ENCODE measurements at regions not wholly inside any gene's neighbourhood (a gene's known extent, or its start where the extent isn't known, plus 50 kb on each side); places are given as distances from the start of the nearest gene placed in this dataset.

DNA sequence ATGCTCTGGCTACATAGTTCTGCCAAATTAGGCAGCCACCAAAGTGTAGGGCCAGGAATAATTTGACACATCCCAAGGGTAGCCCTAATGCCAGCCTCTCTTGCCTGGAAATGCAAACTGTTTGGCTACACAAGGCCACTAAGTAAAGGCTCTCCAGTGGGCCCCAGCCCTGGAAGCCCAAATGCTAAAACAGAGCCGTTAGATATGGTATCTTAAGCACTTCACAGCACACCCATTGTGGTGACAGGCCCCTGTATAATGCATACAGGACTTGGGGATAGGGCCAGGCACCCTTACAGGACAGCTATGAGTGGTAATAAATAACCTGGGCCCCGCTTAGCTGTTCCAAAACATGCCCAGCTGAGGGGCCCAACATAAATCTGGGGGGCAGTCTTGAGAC lies 623.9 kb downstream of the BCOR start:
- Histone ChIP-seq H3K4me3 (no peak overlapping the region), H3K27ac (peak overlapping the region in 1 of 4 donors; percentile 13), H3K9me3 (no peaks in the 10 kb centered on the region), H3K27me3 (no peaks in the 10 kb centered on the region), H3K4me1 (peaks cover 0 to 26% (median 5%) of the 10 kb centered on the region in 3 donors), H3K36me3 (no peaks in the 10 kb centered on the region)
- no peak for TF ChIP-seq POLR2A (IDR thresholded peaks at IDR 0.05)
- TF ChIP-seq, protein P1, sequence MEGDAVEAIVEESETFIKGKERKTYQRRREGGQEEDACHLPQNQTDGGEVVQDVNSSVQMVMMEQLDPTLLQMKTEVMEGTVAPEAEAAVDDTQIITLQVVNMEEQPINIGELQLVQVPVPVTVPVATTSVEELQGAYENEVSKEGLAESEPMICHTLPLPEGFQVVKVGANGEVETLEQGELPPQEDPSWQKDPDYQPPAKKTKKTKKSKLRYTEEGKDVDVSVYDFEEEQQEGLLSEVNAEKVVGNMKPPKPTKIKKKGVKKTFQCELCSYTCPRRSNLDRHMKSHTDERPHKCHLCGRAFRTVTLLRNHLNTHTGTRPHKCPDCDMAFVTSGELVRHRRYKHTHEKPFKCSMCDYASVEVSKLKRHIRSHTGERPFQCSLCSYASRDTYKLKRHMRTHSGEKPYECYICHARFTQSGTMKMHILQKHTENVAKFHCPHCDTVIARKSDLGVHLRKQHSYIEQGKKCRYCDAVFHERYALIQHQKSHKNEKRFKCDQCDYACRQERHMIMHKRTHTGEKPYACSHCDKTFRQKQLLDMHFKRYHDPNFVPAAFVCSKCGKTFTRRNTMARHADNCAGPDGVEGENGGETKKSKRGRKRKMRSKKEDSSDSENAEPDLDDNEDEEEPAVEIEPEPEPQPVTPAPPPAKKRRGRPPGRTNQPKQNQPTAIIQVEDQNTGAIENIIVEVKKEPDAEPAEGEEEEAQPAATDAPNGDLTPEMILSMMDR (IDR thresholded peaks at IDR 0.05): no peak
- intact Hi-C loops (cut with DNase I): no loop called here
- no peak for DNase-seq
- WGBS, 2 donors: 89% methylated on average over 1 of the region's 2 CpGs; no CpG with 5 or more reads in 1 of the 2 donors

DNA sequence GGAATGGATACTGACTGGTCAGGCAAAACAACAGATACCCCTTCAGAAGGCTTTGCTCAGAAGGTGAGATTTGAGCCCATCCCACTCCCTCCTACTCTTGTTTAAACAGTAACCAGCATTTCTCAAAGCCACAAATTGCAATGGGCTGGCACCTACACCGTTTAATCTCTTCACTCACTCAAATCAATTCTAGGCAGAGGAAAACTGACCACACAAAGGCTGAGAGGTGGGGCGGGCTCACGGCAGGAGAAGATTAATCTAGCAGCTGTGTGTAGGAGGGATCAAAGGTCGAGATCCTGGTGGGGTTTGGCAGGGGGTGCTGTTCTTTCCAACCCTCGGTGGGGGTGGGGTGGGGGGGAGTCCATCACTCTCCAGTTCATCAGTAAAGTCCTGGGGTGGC lies 622.4 kb downstream of the BCOR start:
- Histone ChIP-seq H3K4me1 (peaks cover 0 to 29% (median 5%) of the 10 kb centered on the region in 3 donors), H3K27ac (no peak overlapping the region), H3K4me3 (no peak overlapping the region), H3K9me3 (no peaks in the 10 kb centered on the region), H3K27me3 (no peaks in the 10 kb centered on the region), H3K36me3 (no peaks in the 10 kb centered on the region)
- no peak for DNase-seq
- intact Hi-C loops (cut with DNase I): no loop called here
- TF ChIP-seq, protein P1 (IDR thresholded peaks at IDR 0.05): no peak
- no peak for TF ChIP-seq POLR2A (IDR thresholded peaks at IDR 0.05)
- WGBS, 2 donors: 33 to 41% methylated on average over 1 to 5 of the region's 5 CpGs

DNA sequence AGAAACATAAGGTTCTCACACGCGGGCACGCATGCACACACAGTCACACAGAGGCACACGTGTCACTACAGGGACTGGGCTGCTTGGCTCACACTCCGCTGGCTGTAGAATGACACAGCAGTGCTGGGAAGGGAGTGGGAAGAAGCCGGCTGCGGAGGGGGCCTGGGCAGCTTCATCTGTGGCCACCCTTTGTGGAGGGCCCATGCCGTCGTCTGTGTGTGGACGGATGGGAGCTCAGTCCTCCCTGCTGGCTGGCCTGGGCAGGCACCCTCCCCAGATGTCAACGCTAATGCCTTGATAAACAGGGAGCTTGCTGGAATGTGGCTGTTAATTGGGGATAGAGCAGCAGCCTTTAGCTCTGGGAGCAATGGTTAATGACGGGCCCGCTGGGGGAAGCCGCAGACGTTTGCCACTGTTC lies 621.1 kb downstream of the BCOR start:
- TF ChIP-seq POLR2A (IDR thresholded peaks at IDR 0.05): no peak
- TF ChIP-seq, protein P1 (IDR thresholded peaks at IDR 0.05): no peak
- H3K27me3 ChIP-seq: no peaks in the 10 kb centered on the region
- H3K27ac ChIP-seq: peak overlapping the region in 2 of 4 donors; percentile 55 to 67
- WGBS, 2 donors: 80 to 90% methylated on average over 8 to 9 of the region's 15 CpGs
- H3K4me3 ChIP-seq: no peak overlapping the region
- intact Hi-C loops (cut with DNase I): no loop called here
- peaks cover 0 to 25% (median 5%) of the 10 kb centered on the region in 3 donors for H3K4me1 ChIP-seq
- DNase-seq: no peak
- H3K9me3 ChIP-seq: no peaks in the 10 kb centered on the region
- no peaks in the 10 kb centered on the region for H3K36me3 ChIP-seq

DNA sequence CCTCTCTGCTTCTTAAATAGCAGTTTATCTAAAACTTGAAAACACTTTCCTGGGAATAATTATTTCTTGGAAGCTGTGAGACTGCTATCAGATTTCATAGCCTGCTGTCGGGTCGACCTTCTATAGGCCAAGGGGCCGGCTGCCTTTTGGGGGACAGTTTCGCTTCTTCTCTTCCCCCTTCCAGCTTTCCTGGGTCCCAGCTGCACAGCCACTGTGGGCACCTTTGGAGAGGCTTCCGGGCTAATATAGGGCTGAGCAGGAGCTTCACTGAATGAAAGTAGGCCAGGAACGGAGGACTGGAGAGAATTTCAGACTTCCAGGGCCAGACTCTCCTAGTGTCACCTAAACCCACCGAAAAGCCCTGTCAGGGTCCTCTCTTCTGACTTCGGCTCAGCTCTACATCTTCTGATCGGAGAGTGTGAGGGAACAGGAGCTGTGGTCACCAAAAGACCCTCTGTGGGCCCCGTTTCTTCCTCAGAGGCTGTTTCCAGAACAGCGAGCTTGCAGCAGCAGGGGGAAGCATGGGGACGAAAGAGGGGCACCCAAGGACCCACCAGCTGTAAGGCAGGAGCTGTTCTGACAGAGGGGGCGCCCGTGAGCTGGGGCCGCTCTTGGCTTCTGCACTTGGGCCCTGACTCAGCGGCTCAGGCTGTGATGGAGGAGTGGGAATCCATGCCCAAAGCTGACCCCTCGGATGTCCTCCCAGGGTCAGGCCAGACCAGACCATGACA lies 620.6 kb downstream of the BCOR start:
- no peak for DNase-seq
- no peaks in the 10 kb centered on the region for H3K27me3 ChIP-seq

DNA sequence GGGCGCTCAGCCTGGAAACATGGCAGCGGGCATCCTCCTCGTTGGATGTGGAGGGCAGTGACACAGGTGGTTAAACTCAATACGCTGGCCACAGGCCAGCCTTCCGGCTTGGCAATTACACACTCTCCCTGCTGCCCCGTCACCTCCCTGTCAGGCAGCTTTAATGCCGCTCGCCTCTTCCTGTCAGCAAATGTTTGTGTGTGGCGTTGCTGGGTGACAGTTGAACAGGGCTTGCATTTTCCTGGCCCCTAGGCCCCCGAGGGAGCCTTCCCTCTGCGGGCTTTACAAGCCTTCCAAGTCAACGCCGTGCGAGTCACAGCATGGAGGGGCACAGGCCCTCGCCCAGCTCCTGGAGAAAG lies 620.0 kb downstream of the BCOR start:
- DNase-seq: no peak
- TF ChIP-seq, protein P1 (IDR thresholded peaks at IDR 0.05): no peak
- 30% methylated on average over 2 of the region's 15 CpGs; no CpG with 5 or more reads in 1 of the 2 donors for WGBS, 2 donors

More for the DNA sequence above, 620.6 kb downstream of the BCOR start:
- Histone ChIP-seq H3K27ac (peak overlapping the region in 2 of 4 donors; percentile 55 to 67), H3K4me1 (peaks cover 0 to 24% (median 5%) of the 10 kb centered on the region in 3 donors), H3K36me3 (no peaks in the 10 kb centered on the region), H3K9me3 (no peaks in the 10 kb centered on the region), H3K4me3 (no peak overlapping the region)
- intact Hi-C loops (cut with DNase I): no loop called here
- TF ChIP-seq POLR2A (IDR thresholded peaks at IDR 0.05): no peak
- TF ChIP-seq, protein P1 (IDR thresholded peaks at IDR 0.05): no peak
- 77 to 84% methylated on average over 4 to 6 of the region's 17 CpGs for WGBS, 2 donors

More for the DNA sequence above, 620.0 kb downstream of the BCOR start:
- Histone ChIP-seq H3K27ac (peak overlapping the region in 2 of 4 donors; percentile 55 to 67), H3K36me3 (no peaks in the 10 kb centered on the region), H3K4me3 (no peak overlapping the region), H3K9me3 (no peaks in the 10 kb centered on the region), H3K27me3 (no peaks in the 10 kb centered on the region), H3K4me1 (peaks cover 0 to 24% (median 5%) of the 10 kb centered on the region in 3 donors)
- intact Hi-C loops (cut with DNase I): no loop called here
